ENCODE measurements at regions not wholly inside any gene's neighbourhood (a gene's known extent, or its start where the extent isn't known, plus 50 kb on each side); places are given as distances from the start of the nearest gene placed in this dataset.

DNA sequence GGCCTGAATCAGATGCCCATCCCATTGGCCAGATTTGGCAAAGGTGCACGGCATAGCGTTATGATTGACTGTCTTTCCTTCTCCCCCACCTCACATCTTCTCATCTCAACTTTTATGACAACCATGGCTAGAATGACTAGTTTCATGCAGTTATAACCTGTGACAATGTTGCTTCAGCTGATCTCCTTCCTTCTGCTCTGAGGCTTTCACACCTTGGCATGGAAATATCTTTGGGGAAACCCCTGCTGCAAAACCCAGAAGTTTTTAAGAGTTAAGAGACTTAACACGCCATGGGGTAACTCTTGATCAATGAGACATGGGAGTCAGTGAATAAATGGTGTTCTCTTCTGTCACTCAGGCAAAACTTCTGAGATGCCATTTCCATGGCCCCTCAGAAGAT, 290.7 kb upstream of the MDFIC2 start:
- TF ChIP-seq, protein P1, sequence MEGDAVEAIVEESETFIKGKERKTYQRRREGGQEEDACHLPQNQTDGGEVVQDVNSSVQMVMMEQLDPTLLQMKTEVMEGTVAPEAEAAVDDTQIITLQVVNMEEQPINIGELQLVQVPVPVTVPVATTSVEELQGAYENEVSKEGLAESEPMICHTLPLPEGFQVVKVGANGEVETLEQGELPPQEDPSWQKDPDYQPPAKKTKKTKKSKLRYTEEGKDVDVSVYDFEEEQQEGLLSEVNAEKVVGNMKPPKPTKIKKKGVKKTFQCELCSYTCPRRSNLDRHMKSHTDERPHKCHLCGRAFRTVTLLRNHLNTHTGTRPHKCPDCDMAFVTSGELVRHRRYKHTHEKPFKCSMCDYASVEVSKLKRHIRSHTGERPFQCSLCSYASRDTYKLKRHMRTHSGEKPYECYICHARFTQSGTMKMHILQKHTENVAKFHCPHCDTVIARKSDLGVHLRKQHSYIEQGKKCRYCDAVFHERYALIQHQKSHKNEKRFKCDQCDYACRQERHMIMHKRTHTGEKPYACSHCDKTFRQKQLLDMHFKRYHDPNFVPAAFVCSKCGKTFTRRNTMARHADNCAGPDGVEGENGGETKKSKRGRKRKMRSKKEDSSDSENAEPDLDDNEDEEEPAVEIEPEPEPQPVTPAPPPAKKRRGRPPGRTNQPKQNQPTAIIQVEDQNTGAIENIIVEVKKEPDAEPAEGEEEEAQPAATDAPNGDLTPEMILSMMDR (IDR thresholded peaks at IDR 0.05): no peak
- no peak for TF ChIP-seq POLR2A (IDR thresholded peaks at IDR 0.05)

Data from uterus (tissue), 2 donors.